GM23338 (cell line): ENCODE measurements at regions not wholly inside any gene's neighbourhood (a gene's known extent, or its start where the extent isn't known, plus 50 kb on each side); places are given as distances from the start of the nearest gene placed in this dataset.

Source experiments
- ATAC-seq: fragments of 200-7000 bp; cut with Tn5 transposase; 3 replicates; pipeline ENCODE4 v1.9.1; 2020
- DNase-seq: peaks from one replicate; pipeline ENCODE4 v3.0.0-alpha.2; 2015; ENCODE audit warnings: low spot score
- H2AFZ ChIP-seq: fragments of 200-600 bp; sonication (generic); 2 replicates; pipeline ENCODE4 v1.8.0; 2016; ENCODE audit warnings: antibody characterized with exemption, mild to moderate bottlenecking, moderate library complexity
- H3F3A ChIP-seq: fragments of 200-600 bp; sonication (generic); replicated peaks from 2 replicates; pipeline ENCODE4 v1.8.0; 2017; ENCODE audit warnings: antibody characterized with exemption, mixed run types, low read depth
- H3K27ac ChIP-seq: fragments of 200-600 bp; sonication (generic); 2 replicates; pipeline ENCODE4 v1.6.1; 2016; ENCODE audit warnings: low read depth
- H3K27me3 ChIP-seq: fragments of 200-600 bp; sonication (generic); 2 replicates; pipeline ENCODE4 v1.8.0; 2016; ENCODE audit warnings: mild to moderate bottlenecking, mixed run types, moderate library complexity; ENCODE audit not compliant: insufficient read depth
- H3K36me3 ChIP-seq: fragments of 200-600 bp; sonication (generic); 2 replicates; pipeline ENCODE4 v1.8.0; 2016; ENCODE audit warnings: mild to moderate bottlenecking; ENCODE audit not compliant: insufficient read depth
- H3K4me1 ChIP-seq: fragments of 200-600 bp; sonication (generic); 2 replicates; pipeline ENCODE4 v1.8.0; 2016; ENCODE audit warnings: mild to moderate bottlenecking, moderate library complexity; ENCODE audit not compliant: insufficient read depth
- H3K4me2 ChIP-seq: fragments of 200-600 bp; sonication (generic); 2 replicates; pipeline ENCODE4 v1.7.1; 2017; ENCODE audit warnings: mixed run types
- H3K4me3 ChIP-seq: fragments of 200-600 bp; sonication (generic); 2 replicates; pipeline ENCODE4 v1.6.1; 2016; ENCODE audit warnings: mixed run types
- H3K79me2 ChIP-seq: fragments of 200-600 bp; sonication (generic); replicated peaks from 2 replicates; pipeline ENCODE4 v1.8.0; 2017; ENCODE audit warnings: mild to moderate bottlenecking; ENCODE audit not compliant: insufficient read depth
- H3K9me2 ChIP-seq: fragments of 200-600 bp; sonication (generic); 2 replicates; pipeline ENCODE4 v1.8.0; 2017; ENCODE audit not compliant: insufficient read depth
- H4K20me1 ChIP-seq: fragments of 200-600 bp; sonication (generic); replicated peaks from 2 replicates; pipeline ENCODE4 v1.8.0; 2017; ENCODE audit warnings: mild to moderate bottlenecking; ENCODE audit not compliant: insufficient read depth
- H3K27ac Mint-ChIP-seq: 2 replicates; pipeline ENCODE4 v1.8.0; 2020; ENCODE audit warnings: inconsistent platforms, mild to moderate bottlenecking, moderate library complexity, mixed read lengths
- H3K27me3 Mint-ChIP-seq: 3 replicates; pipeline ENCODE4 v1.8.0; 2022; ENCODE audit warnings: low read depth, mild to moderate bottlenecking, moderate library complexity, mixed read lengths, inconsistent platforms; ENCODE audit not compliant: insufficient read depth, poor library complexity
- H3K36me3 Mint-ChIP-seq: 3 replicates; pipeline ENCODE4 v1.8.0; 2021; ENCODE audit warnings: low read depth, mild to moderate bottlenecking, inconsistent platforms, moderate library complexity, mixed read lengths
- H3K4me1 Mint-ChIP-seq: 3 replicates; pipeline ENCODE4 v1.8.0; 2020; ENCODE audit warnings: mild to moderate bottlenecking, inconsistent platforms, mixed read lengths
- H3K4me3 Mint-ChIP-seq: 3 replicates; pipeline ENCODE4 v1.8.0; 2021; ENCODE audit warnings: moderate library complexity, mild to moderate bottlenecking, inconsistent platforms, mixed read lengths
- H3K9me3 Mint-ChIP-seq: 3 replicates; pipeline ENCODE4 v1.8.0; 2020; ENCODE audit warnings: moderate library complexity, mild to moderate bottlenecking, inconsistent platforms, mixed read lengths
- EZH2 ChIP-seq: fragments of 200-600 bp; sonication (generic); IDR thresholded peaks from one replicate; pipeline ENCODE4 v1.8.0; 2017; ENCODE audit warnings: antibody characterized with exemption, mild to moderate bottlenecking, low read depth; ENCODE audit not compliant: unreplicated experiment
- EZH2phosphoT487 ChIP-seq: fragments of 200-600 bp; sonication (generic); IDR thresholded peaks from one replicate; pipeline ENCODE4 v1.8.1; 2018; ENCODE audit warnings: antibody characterized with exemption; ENCODE audit not compliant: unreplicated experiment
- NANOG ChIP-seq: IDR thresholded peaks from 2 replicates; pipeline ENCODE4 v1.6.1; 2016; ENCODE audit warnings: antibody characterized with exemption, borderline replicate concordance
- STAT1 ChIP-seq: IDR thresholded peaks from one replicate; pipeline ENCODE4 v1.6.1; 2016; ENCODE audit warnings: antibody characterized with exemption; ENCODE audit not compliant: unreplicated experiment
- ZNF331 ChIP-seq: fragments of 250-450 bp; sonication (Bioruptor Pico); IDR thresholded peaks from 2 replicates; pipeline ENCODE4 v1.5.0; 2020; ENCODE audit warnings: low read depth, mild to moderate bottlenecking, moderate library complexity
- ZNF462 ChIP-seq: fragments of 250-450 bp; sonication (Bioruptor Pico); IDR thresholded peaks from 2 replicates; pipeline ENCODE4 v1.5.0; 2020; ENCODE audit warnings: mild to moderate bottlenecking, moderate library complexity
- TF ChIP-seq, protein P1 (sequence below): IDR thresholded peaks from 2 replicates; pipeline ENCODE4 v1.6.1; 2016; ENCODE audit warnings: antibody characterized with exemption

DNA sequence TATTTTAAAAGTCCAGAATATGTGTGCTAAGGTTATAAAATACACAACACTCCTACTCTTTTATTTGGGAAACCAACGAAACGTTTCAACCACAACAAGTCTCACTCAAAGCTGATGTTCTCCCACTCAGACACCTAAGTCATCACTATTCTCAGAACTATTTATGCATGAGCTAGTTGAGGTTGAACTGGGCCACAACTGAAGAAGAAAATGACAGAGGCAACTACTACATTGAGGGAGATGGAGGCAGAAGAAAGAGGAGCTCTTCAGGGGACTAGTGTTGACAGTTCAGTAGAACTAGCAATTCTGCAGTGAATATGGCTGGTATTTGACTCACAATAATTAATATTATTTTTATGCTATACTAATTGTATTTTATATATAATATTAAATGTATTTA lies 198.2 kb downstream of the SEC16B start (continued):
- no peak for TF ChIP-seq ZNF462
- no peak for TF ChIP-seq NANOG
- TF ChIP-seq ZNF331 (CRISPR knock-in tag): no peak

DNA sequence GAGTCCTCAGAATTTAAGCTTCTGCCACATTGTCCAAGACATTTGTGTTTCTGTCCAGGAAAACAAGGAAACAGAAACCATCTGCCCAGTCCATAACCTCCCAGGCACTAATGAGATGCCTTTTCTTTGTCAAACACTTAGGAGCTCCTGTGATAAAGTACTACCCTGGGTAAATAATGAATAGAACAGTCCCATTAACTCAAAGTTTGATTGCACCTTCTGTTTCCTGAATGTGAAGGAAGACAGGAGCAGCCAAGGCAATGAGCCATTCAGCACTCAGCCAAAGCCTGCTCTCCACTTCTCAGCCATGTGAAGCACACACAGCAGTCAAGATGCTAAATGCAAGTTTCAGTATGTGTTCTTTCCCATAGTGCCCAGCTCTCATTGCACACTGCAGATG lies 199.8 kb downstream of the SEC16B start:
- no peaks in the 10 kb centered on the region for H3K4me1 ChIP-seq
- H3K9me2 ChIP-seq: peaks cover 9% of the 10 kb centered on the region; the same call in 1 of the 2 replicates
- no peaks in the 10 kb centered on the region for H3K27me3 ChIP-seq
- H3K4me3 Mint-ChIP-seq: no peak overlapping the region
- H3F3A ChIP-seq: no peaks in the 10 kb centered on the region
- peaks cover 19% of the 10 kb centered on the region for H3K36me3 Mint-ChIP-seq
- H3K27ac Mint-ChIP-seq: no peak overlapping the region
- H2AFZ ChIP-seq: no peak overlapping the region
- H3K79me2 ChIP-seq: no peaks in the 10 kb centered on the region
- no peak for DNase-seq
- peaks cover 27% of the 10 kb centered on the region for H3K9me3 Mint-ChIP-seq
- H4K20me1 ChIP-seq: no peaks in the 10 kb centered on the region
- no peak overlapping the region for H3K27ac ChIP-seq
- H3K4me3 ChIP-seq: no peak overlapping the region
- H3K4me2 ChIP-seq: no peak overlapping the region
- no peaks in the 10 kb centered on the region; the same call in 2 of the 3 replicates for H3K4me1 Mint-ChIP-seq
- ATAC-seq: no peak
- no peaks in the 10 kb centered on the region for H3K27me3 Mint-ChIP-seq
- H3K36me3 ChIP-seq: no peaks in the 10 kb centered on the region
- no peak for TF ChIP-seq EZH2phosphoT487
- no peak for TF ChIP-seq EZH2
- no peak for TF ChIP-seq STAT1
- no peak for TF ChIP-seq ZNF462
- TF ChIP-seq, protein P1, sequence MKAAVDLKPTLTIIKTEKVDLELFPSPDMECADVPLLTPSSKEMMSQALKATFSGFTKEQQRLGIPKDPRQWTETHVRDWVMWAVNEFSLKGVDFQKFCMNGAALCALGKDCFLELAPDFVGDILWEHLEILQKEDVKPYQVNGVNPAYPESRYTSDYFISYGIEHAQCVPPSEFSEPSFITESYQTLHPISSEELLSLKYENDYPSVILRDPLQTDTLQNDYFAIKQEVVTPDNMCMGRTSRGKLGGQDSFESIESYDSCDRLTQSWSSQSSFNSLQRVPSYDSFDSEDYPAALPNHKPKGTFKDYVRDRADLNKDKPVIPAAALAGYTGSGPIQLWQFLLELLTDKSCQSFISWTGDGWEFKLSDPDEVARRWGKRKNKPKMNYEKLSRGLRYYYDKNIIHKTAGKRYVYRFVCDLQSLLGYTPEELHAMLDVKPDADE: no peak
- no peak for TF ChIP-seq NANOG
